LHCN-M2 (cell line): ENCODE measurements at regions not wholly inside any gene's neighbourhood (a gene's known extent, or its start where the extent isn't known, plus 50 kb on each side); places are given as distances from the start of the nearest gene placed in this dataset.

ENCODE experiments used
- DNase-seq: peaks from one replicate; pipeline ENCODE4 v3.0.0-alpha.2; 2012; ENCODE audit warnings: low read depth

DNA sequence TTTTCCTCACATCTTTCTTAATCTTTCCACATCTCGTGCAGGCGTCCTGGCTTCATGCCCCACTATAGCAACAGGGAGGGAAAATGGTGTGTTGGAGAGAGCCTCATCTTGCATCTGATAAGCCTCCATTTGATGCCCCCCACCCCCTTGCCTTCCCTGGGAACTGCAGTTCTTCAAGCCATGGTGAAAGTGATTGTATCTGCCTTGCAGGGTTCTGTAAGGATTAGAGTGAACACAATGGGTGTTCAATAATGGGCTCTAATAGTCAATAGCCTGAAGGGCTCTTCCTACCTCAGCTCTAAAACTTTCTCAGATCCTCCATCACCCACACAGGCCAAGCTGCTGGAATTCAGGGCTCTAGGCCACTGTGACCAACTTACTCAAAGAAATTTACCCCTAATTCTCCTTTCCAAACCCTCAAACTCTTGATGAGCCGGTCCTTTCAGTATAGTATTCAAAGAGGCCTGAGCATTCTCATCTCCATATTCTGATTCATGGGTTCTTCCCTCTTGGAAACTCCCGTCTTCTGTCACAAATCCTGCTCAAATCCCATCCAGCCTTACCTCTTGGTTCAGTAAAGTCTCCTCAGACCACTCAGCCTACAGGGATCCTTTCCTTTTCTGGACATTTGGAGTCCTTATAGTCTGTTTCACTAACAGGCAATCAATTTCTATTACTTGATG, 128.3 kb upstream of the TRIM2 start:
- DNase-seq: no peak

DNA sequence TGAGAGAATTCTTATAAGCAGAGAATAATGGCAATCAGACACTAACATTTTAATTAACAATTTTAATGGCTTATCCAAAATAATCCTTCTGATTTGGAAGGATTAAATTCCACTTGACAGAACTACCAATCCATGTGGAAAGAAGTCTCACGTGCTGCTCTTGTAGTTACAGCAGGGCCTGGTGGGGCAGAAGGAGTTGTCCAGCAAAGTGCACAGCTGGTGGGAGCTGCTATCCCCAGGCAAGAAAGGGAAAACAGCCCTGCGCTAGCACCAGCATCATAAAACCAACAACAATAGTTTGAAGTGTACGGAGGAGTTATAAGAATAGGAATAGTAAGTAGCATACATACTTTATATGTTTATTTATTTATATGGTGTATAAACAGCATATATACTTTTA, 127.4 kb upstream of the TRIM2 start:
- no peak for DNase-seq

DNA sequence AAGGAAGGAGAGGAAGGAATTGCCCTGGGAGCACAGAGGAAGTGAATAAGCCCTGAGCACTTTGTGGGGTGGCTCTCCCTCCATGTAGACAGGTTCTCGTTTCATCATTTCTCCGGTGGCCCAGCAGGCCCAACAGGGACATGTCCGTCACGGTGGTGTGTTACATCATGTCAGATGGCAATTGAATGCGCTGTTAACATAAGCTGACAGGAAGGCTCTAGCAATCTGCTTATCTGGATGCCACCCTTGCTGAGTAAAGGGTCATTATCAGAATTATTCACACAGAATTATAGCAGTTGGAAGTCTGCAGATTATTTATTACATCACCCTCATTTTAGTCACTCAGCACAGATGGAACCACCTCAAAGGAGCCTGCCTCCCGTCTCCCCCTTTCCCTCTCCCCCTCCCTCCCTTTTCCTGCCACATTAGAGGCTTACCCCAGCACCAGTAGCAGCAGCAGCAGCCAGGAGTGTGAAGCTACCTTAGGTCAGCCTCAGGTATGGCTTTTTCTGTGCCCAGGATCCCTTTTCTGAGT, 124.3 kb upstream of the TRIM2 start:
- no peak for DNase-seq

DNA sequence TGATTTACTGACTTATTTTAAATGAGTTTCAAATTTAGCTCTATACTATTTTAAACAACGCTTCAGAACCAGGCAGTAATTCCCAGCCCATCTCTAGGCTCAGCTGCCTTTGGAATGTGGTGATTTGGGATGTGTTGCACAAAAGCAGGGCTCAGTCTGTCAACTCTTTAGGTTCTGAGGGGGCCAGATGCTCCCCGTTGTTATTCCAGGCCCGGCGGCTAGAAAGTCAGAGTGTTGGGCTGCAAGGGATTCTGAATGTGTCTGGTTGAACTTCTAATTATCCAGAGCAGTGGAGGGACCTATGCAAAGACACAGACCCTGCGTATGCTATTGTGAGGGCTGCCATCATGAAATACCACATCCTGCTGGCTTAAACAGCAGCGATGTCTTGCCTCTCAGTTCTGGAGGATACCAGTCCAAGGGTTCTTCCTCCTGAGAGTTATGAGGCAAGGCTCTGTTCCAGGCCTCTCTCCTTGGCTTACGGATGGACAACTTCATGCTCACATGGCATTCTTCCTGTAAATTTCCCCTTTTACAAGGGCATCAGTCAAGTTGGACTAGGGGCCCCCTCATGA, 123.2 kb upstream of the TRIM2 start:
- no peak for DNase-seq

DNA sequence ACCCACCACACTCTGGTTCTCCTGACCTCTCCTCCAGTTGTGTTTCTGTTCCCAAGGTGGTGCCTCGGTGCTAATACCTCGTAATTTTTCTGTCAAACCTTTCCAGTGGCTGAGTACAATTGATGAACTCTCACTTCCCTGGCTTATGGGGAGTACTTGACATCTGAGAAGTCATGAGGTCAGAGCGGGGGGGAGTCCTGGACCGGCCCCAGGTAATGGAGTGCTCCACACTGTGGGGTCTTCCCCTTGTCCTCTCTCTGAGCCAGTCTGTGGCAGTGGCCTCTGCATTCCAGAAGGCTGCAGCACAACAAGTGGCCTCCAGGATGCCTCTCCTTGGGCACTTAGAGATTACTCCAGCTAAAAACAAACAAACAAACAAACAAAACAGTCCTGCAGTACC, 122.5 kb upstream of the TRIM2 start:
- DNase-seq: no peak

DNA sequence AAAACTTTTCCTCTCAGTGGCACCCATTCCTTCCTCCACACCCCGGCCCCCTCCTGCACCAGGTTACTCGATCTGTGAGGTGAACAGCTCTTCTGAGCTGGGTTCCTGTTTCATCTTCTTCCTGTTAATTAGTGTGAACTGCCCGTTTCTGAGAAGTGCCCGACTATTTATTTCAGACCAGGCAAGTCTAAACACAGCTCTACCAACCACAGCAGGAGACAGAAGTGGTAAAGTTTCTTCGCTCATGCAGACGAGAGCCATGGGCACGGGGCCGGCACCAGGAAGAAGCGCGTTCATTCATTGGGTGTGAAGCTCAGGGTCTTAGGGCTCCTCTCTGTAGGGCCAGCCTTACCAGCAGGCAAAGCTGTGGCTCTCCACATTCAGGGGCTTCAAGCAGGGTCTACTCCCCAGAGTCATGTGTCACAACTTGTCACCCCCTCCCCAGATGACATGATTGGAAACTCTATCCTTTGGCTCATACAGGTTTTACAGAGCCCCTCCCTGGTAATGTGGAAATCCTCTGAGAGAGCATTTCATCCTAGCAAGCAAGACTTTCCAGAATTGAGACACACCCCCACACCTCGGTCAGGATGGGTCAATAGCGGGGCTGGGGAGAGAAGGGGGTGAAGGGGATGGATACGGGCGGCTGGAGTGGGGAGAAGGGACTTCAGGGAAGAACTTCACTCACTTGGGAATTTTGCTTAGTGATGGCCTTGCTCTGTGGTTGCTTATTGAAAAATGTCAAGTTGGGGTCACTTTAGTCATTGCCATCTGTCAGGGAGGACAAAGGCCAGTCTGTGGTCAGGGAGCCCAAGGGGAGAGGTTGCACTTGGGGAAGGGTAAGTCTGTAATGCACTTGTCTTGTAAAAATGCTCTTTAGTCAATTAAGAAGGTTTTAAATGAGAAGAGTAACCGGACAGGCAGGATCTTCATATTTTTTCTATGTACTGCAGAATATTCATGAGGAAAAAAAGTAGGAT, 121.6 kb upstream of the TRIM2 start:
- no peak for DNase-seq

GRCh38 chr4:153083447-153083947, 120.7 kb upstream of the TRIM2 start:
- DNase-seq: peak; percentile 69

- DNase-seq: no peak
Observed at GRCh38 chr4:153084224-153084979, 119.8 kb upstream of the TRIM2 start.

GRCh38 chr4:153084980-153085630, 119.1 kb upstream of the TRIM2 start:
- DNase-seq: peak; percentile 49

- DNase-seq: no peak
Observed at GRCh38 chr4:153087671-153088194, 116.5 kb upstream of the TRIM2 start.

- DNase-seq: no peak
Observed at GRCh38 chr4:153089742-153090141, 114.5 kb upstream of the TRIM2 start.

DNA sequence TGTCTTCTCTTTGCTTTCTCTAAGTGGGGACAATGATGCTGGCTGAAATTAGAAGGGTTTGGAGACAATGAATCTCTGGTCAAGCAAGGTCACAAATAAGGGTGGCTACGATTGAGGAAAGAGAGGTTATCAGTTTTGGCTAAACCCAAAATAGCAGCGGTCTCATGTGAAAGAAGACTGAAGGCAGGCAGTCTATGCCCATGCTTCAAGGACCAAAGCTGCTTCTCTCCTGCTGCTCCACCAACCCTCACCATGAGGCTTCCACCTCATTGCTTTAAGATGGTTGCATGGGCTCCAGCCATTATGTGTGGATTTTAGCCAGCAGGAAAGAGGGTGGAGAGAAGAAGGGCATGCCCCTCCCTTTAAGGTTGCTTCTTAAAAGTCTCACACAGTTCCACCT, 114.1 kb upstream of the TRIM2 start:
- no peak for DNase-seq

DNA sequence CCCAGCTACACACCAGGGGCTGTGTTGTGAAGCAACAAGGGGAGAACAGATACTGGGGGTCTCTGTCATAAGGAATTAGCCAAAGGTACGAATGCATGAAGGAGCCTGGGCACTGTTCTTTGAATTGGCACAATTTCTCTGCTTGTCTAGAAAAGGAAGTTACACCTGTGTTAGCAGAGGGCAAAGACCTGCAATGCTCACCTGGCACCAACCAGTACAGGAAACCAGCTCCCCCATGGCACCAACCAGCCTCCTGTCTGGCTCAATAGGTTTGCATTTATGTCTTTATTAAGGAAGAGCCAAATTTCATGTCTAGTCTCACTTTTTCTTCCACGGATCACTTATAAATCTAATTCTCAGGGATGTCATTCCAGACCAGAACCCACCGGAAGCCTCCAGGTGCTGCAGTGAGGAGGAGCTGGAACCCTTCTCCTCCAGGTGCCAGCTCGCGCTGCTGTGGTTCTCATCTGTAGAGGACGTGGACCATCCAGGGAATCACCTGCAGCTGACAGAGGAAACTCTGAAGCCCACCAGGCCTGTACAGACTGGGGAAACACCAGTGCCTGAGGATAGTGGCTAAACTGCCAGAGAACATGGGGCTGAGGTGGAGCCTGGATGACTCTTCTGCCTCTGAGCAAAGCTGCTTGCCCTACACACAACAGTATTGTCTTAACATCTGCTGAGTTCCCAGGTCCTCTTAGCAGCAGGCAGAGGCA, 113.4 kb upstream of the TRIM2 start:
- DNase-seq: no peak

- DNase-seq: no peak
Observed at GRCh38 chr4:153093396-153093795, 110.8 kb upstream of the TRIM2 start.

DNA sequence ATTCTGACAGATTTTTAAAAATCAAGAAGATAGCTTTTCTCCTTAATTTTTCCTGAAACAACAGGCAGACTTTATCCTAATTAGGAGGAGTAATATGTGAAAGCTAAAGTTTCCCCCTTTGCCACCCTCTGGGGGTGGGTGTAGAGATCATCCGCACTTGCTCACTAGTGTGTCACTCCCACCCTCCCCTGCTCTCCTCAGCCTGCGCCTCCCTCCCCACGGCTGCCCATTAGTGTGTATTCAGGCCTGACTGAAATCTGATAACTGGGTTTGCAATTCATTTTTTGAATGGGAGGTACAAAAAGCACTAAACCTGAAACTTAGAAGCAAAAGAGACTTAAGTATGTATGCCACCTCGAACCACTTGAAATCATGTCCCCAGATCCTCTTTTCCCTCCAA, 110.4 kb upstream of the TRIM2 start:
- no peak for DNase-seq

- DNase-seq: no peak
Observed at GRCh38 chr4:153094435-153094834, 109.8 kb upstream of the TRIM2 start.

- DNase-seq: no peak
Observed at GRCh38 chr4:153095448-153096204, 108.6 kb upstream of the TRIM2 start.

- no peak for DNase-seq
Observed at GRCh38 chr4:153096344-153096743, 107.9 kb upstream of the TRIM2 start.

- DNase-seq: no peak
Observed at GRCh38 chr4:153098427-153098826, 105.8 kb upstream of the TRIM2 start.
